HG03159 (cell line): ENCODE measurements at regions not wholly inside any gene's neighbourhood (a gene's known extent, or its start where the extent isn't known, plus 50 kb on each side); places are given as distances from the start of the nearest gene placed in this dataset.
"Not testable (repeated sequence)": the region's sequence is repeated elsewhere in the genome, so short reads cannot be mapped to it uniquely, and the experiment has no call there.

Experiments used
- ATAC-seq: cut with Tn5 transposase; IDR thresholded peaks from one replicate; pipeline ENCODE4 v1.9.1; 2021; ENCODE audit warnings: mild to moderate bottlenecking, moderate library complexity; ENCODE audit not compliant: unreplicated experiment

GRCh38 chr6:96276305-96276704, 245.3 kb upstream of the UFL1 start:
- no peak for ATAC-seq

- no peak for ATAC-seq
Measured at GRCh38 chr6:96276856-96277255, 244.8 kb upstream of the UFL1 start.

- ATAC-seq, result no peak
Measured at GRCh38 chr6:96279084-96279483, 242.5 kb upstream of the UFL1 start.

GRCh38 chr6:96286503-96286902, 235.1 kb upstream of the UFL1 start:
- no peak for ATAC-seq

- ATAC-seq, result no peak
Measured at GRCh38 chr6:96299525-96299924, 222.1 kb upstream of the UFL1 start.

GRCh38 chr6:96301023-96301422, 220.6 kb upstream of the UFL1 start:
- no peak for ATAC-seq

- ATAC-seq, result no peak
Measured at GRCh38 chr6:96301781-96302180, 219.8 kb upstream of the UFL1 start.

- ATAC-seq, result no peak
Measured at GRCh38 chr6:96302991-96303390, 218.6 kb upstream of the UFL1 start.

GRCh38 chr6:96304997-96305396, 216.6 kb upstream of the UFL1 start:
- ATAC-seq, result peak; percentile 95

GRCh38 chr6:96330884-96331283, 190.7 kb upstream of the UFL1 start:
- no peak for ATAC-seq

GRCh38 chr6:96340164-96340563, 181.4 kb upstream of the UFL1 start:
- ATAC-seq, result no peak

GRCh38 chr6:96345501-96345900, 176.1 kb upstream of the UFL1 start:
- ATAC-seq, result no peak

GRCh38 chr6:96381246-96381645, 140.4 kb upstream of the UFL1 start:
- no peak for ATAC-seq

- ATAC-seq, result peak; percentile 69
Measured at GRCh38 chr6:96391776-96392360, 129.7 kb upstream of the UFL1 start.

GRCh38 chr6:96394727-96395126, 126.9 kb upstream of the UFL1 start:
- ATAC-seq, result peak; percentile 47

- ATAC-seq, result no peak
Measured at GRCh38 chr6:96410467-96410866, 111.1 kb upstream of the UFL1 start.

- ATAC-seq, result no peak
Measured at GRCh38 chr6:96420294-96420693, 101.3 kb upstream of the UFL1 start.

- no peak for ATAC-seq
Measured at GRCh38 chr6:96433950-96434349, 87.7 kb upstream of the UFL1 start.

- no peak for ATAC-seq
Measured at GRCh38 chr6:96436398-96436797, 85.2 kb upstream of the UFL1 start.

GRCh38 chr6:96437228-96437627, 84.4 kb upstream of the UFL1 start:
- ATAC-seq, result not testable (repeated sequence)

GRCh38 chr6:96450082-96450769, 71.4 kb upstream of the UFL1 start:
- no peak for ATAC-seq

GRCh38 chr6:96450770-96451130, 70.9 kb upstream of the UFL1 start:
- ATAC-seq, result no peak

GRCh38 chr6:96458771-96459170, 62.8 kb upstream of the UFL1 start:
- no peak for ATAC-seq
